HepG2 (cell line): ENCODE measurements at regions not wholly inside any gene's neighbourhood (a gene's known extent, or its start where the extent isn't known, plus 50 kb on each side); places are given as distances from the start of the nearest gene placed in this dataset.

Experiments used
- CEBPB ChIP-seq: IDR thresholded peaks from 2 replicates; pipeline ENCODE4 v1.6.1; 2011; ENCODE audit warnings: low read depth, low read length, improper control_type of control experiment, borderline replicate concordance
- CTCF ChIP-seq: sonication (generic); formaldehyde crosslinking; IDR thresholded peaks from 2 replicates; pipeline ENCODE4 v1.5.0; 2020; ENCODE audit warnings: mild to moderate bottlenecking, missing genetic modification reagents, moderate library complexity
- EP300 ChIP-seq, 3 experiments: sonication (generic) in 1 of 3; formaldehyde crosslinking in 1 of 3; IDR thresholded peaks; 2 replicates each; pipeline versions ENCODE4 v1.5.1 to v1.6.1; 2011 to 2020; ENCODE audit warnings: low read depth in 2 of 3, low read length in 2 of 3, borderline replicate concordance in 1 of 3, improper control_type of control experiment in 1 of 3, mild to moderate bottlenecking in 1 of 3, missing genetic modification reagents in 1 of 3, moderate library complexity in 1 of 3
- HDAC2 ChIP-seq: sonication (generic); formaldehyde crosslinking; IDR thresholded peaks from 2 replicates; pipeline ENCODE4 v1.4.0; 2020; ENCODE audit warnings: missing genetic modification reagents
- TBL1XR1 ChIP-seq: fragments of 150-350 bp; IDR thresholded peaks from 2 replicates; pipeline ENCODE4 v1.6.1; 2014; ENCODE audit warnings: borderline replicate concordance, low read length; ENCODE audit not compliant: partially characterized antibody
- ZKSCAN1 ChIP-seq: fragments of 150-350 bp; IDR thresholded peaks from 2 replicates; pipeline ENCODE4 v1.6.1; 2014; ENCODE audit warnings: low read length
- ZNF143 ChIP-seq: sonication (generic); formaldehyde crosslinking; IDR thresholded peaks from 2 replicates; pipeline ENCODE4 v1.4.0; 2020; ENCODE audit warnings: missing genetic modification reagents
- ZNF318 ChIP-seq: sonication (generic); formaldehyde crosslinking; IDR thresholded peaks from 2 replicates; pipeline ENCODE4 v1.4.0; 2020; ENCODE audit warnings: mild to moderate bottlenecking, missing genetic modification reagents

DNA sequence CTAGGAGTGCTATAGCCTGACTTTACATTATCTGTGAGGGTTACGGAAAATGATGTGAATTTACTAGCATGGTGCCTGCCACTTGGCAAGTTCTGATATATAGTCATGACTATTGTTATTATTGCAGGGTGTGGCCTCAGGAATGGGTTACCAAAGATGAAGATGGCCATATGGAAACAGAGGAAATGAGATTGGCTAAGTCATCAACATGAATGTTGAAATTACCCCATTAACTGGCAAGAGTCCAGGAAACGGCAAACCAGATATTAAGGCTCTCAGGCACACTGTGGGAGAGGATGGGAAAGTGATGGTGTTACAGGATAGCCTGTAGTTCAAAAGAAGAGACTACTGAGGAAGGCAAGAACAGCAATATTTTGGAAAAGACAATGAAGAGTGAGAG is 183.3 kb downstream of the KCNRG start:
- TF ChIP-seq EP300 (IDR thresholded peaks at IDR 0.05; ENCODE audit: low read depth in 2 of 2, low read length in 2 of 2), result no peak
- no peak for TF ChIP-seq EP300 (CRISPR knock-in tag; IDR thresholded peaks at IDR 0.05; ENCODE audit: borderline replicate concordance)
- TF ChIP-seq ZKSCAN1, result no peak
- TF ChIP-seq ZNF318, result no peak
- TF ChIP-seq CEBPB, result no peak
- no peak for TF ChIP-seq CTCF (CRISPR knock-in tag)
- TF ChIP-seq ZNF143 (CRISPR knock-in tag), result no peak
- TF ChIP-seq TBL1XR1, result no peak
- no peak for TF ChIP-seq HDAC2 (CRISPR knock-in tag)
